ENCODE measurements at regions not wholly inside any gene's neighbourhood (a gene's known extent, or its start where the extent isn't known, plus 50 kb on each side); places are given as distances from the start of the nearest gene placed in this dataset.

GRCh38 chr6:164210323-164210722, 795.8 kb downstream of the QKI start:
- Histone ChIP-seq H3K27me3 (replicated peaks; ENCODE audit: insufficient read depth, low read length) (no peaks in the 10 kb centered on the region), H3K79me2 (ENCODE audit: low read length) (no peaks in the 10 kb centered on the region), H3K36me3 (replicated peaks; ENCODE audit: insufficient read depth, low read length) (no peaks in the 10 kb centered on the region), H3K27ac (ENCODE audit: low read length) (no peak overlapping the region), H3K4me2 (ENCODE audit: low read depth, low read length) (no peak overlapping the region), H2AFZ (ENCODE audit: low read length) (no peak overlapping the region), H3K4me1 (ENCODE audit: low read length) (no peaks in the 10 kb centered on the region), H4K20me1 (ENCODE audit: insufficient read depth, low read length) (no peaks in the 10 kb centered on the region), H3K9ac (ENCODE audit: low read length) (no peak overlapping the region), H3F3A (ENCODE audit: insufficient read depth, low read length) (no peaks in the 10 kb centered on the region), H3K4me3 (ENCODE audit: low read length) (no peak overlapping the region), H3K9me2 (replicated peaks; ENCODE audit: insufficient read depth, low read length) (no peaks in the 10 kb centered on the region), H3K9me3 (replicated peaks; ENCODE audit: insufficient read depth, low read length) (no peaks in the 10 kb centered on the region)
- TF ChIP-seq CTCF (IDR thresholded peaks at IDR 0.05; ENCODE audit: low read length) (no peak), EZH2phosphoT487 (IDR thresholded peaks at IDR 0.05; ENCODE audit: low read length) (no peak), EZH2 (optimal IDR thresholded peaks at IDR 0.05; ENCODE audit: low read depth, low read length) (no peak)
- no peak for DNase-seq

GRCh38 chr6:164208371-164208770, 793.9 kb downstream of the QKI start:
- no peaks in the 10 kb centered on the region for H4K20me1 ChIP-seq (ENCODE audit: insufficient read depth, low read length)
- no peak overlapping the region for H3K4me2 ChIP-seq (ENCODE audit: low read depth, low read length)
- no peaks in the 10 kb centered on the region for H3K79me2 ChIP-seq (ENCODE audit: low read length)
- no peak for DNase-seq
- H2AFZ ChIP-seq (ENCODE audit: low read length) = no peak overlapping the region
- H3K36me3 ChIP-seq (replicated peaks; ENCODE audit: insufficient read depth, low read length) = no peaks in the 10 kb centered on the region
- no peak overlapping the region for H3K27ac ChIP-seq (ENCODE audit: low read length)
- no peaks in the 10 kb centered on the region for H3K4me1 ChIP-seq (ENCODE audit: low read length)
- H3K9me3 ChIP-seq (replicated peaks; ENCODE audit: insufficient read depth, low read length) = no peaks in the 10 kb centered on the region
- no peak overlapping the region for H3K4me3 ChIP-seq (ENCODE audit: low read length)
- no peaks in the 10 kb centered on the region for H3F3A ChIP-seq (ENCODE audit: insufficient read depth, low read length)
- TF ChIP-seq EZH2phosphoT487 (IDR thresholded peaks at IDR 0.05; ENCODE audit: low read length) = no peak
- TF ChIP-seq EZH2 (optimal IDR thresholded peaks at IDR 0.05; ENCODE audit: low read depth, low read length) = no peak
- TF ChIP-seq CTCF (IDR thresholded peaks at IDR 0.05; ENCODE audit: low read length) = no peak
- no peaks in the 10 kb centered on the region for H3K27me3 ChIP-seq (replicated peaks; ENCODE audit: insufficient read depth, low read length)
- H3K9me2 ChIP-seq (replicated peaks; ENCODE audit: insufficient read depth, low read length) = no peaks in the 10 kb centered on the region
- no peak overlapping the region for H3K9ac ChIP-seq (ENCODE audit: low read length)

- H3K9ac ChIP-seq (ENCODE audit: low read length) = no peak overlapping the region
Measured at GRCh38 chr6:164206807-164207423, 792.4 kb downstream of the QKI start.

More at GRCh38 chr6:164206807-164207423, 792.4 kb downstream of the QKI start:
- no peak for TF ChIP-seq EZH2 (optimal IDR thresholded peaks at IDR 0.05; ENCODE audit: low read depth, low read length)
- no peak for TF ChIP-seq EZH2phosphoT487 (IDR thresholded peaks at IDR 0.05; ENCODE audit: low read length)
- TF ChIP-seq CTCF (IDR thresholded peaks at IDR 0.05; ENCODE audit: low read length) = no peak
- Histone ChIP-seq H3K9me3 (replicated peaks; ENCODE audit: insufficient read depth, low read length) (no peaks in the 10 kb centered on the region), H3K79me2 (ENCODE audit: low read length) (no peaks in the 10 kb centered on the region), H3F3A (ENCODE audit: insufficient read depth, low read length) (no peaks in the 10 kb centered on the region), H3K9me2 (replicated peaks; ENCODE audit: insufficient read depth, low read length) (no peaks in the 10 kb centered on the region), H4K20me1 (ENCODE audit: insufficient read depth, low read length) (no peaks in the 10 kb centered on the region), H2AFZ (ENCODE audit: low read length) (no peak overlapping the region), H3K36me3 (replicated peaks; ENCODE audit: insufficient read depth, low read length) (no peaks in the 10 kb centered on the region), H3K27me3 (replicated peaks; ENCODE audit: insufficient read depth, low read length) (no peaks in the 10 kb centered on the region), H3K27ac (ENCODE audit: low read length) (no peak overlapping the region), H3K4me3 (ENCODE audit: low read length) (no peak overlapping the region), H3K4me2 (ENCODE audit: low read depth, low read length) (no peak overlapping the region), H3K4me1 (ENCODE audit: low read length) (no peaks in the 10 kb centered on the region)
- no peak for DNase-seq

Measured in MM.1S (cell line).